DND-41 (cell line): ENCODE measurements at regions not wholly inside any gene's neighbourhood (a gene's known extent, or its start where the extent isn't known, plus 50 kb on each side); places are given as distances from the start of the nearest gene placed in this dataset.

Experiments used
- ATAC-seq: fragments of 200-7000 bp; cut with Tn5 transposase; 3 replicates; pipeline ENCODE4 v1.9.1; 2021; ENCODE audit warnings: low read depth; ENCODE audit not compliant: insufficient read depth
- DNase-seq: peaks from one replicate; pipeline ENCODE4 v3.0.0-alpha.2; 2020
- H2AFZ ChIP-seq: 2 replicates; pipeline ENCODE4 v1.6.0; 2012; ENCODE audit warnings: low read depth, low read length
- H3K27ac ChIP-seq: 2 replicates; pipeline ENCODE4 v1.5.1; 2012; ENCODE audit warnings: low read length, inconsistent platforms
- H3K27me3 ChIP-seq: fragments of 200-600 bp; sonication (generic); 2 replicates; pipeline ENCODE4 v1.6.0; 2012; ENCODE audit warnings: low read length, mild to moderate bottlenecking, inconsistent platforms; ENCODE audit not compliant: insufficient read depth, poor library complexity
- H3K36me3 ChIP-seq: 2 replicates; pipeline ENCODE4 v1.5.1; 2012; ENCODE audit warnings: low read length, inconsistent platforms; ENCODE audit not compliant: insufficient read depth
- H3K4me1 ChIP-seq: 2 replicates; pipeline ENCODE4 v1.5.1; 2012; ENCODE audit warnings: mild to moderate bottlenecking, low read length; ENCODE audit not compliant: insufficient read depth
- H3K4me2 ChIP-seq: 2 replicates; pipeline ENCODE4 v1.6.0; 2012; ENCODE audit warnings: mild to moderate bottlenecking, moderate library complexity, low read length, inconsistent platforms; ENCODE audit not compliant: insufficient read depth
- H3K4me3 ChIP-seq, 2 experiments: fragments of 200-600 bp in 1 of 2; shearing (Covaris generic) in 1 of 2; 2 replicates each; pipeline ENCODE4 v1.5.1; 2012 to 2016; ENCODE audit warnings: inconsistent platforms in 2 of 2, low read length in 2 of 2, mild to moderate bottlenecking in 2 of 2, low read depth in 1 of 2, moderate library complexity in 1 of 2
- H3K79me2 ChIP-seq: 2 replicates; pipeline ENCODE4 v1.6.0; 2012; ENCODE audit warnings: low read length, inconsistent platforms; ENCODE audit not compliant: insufficient read depth
- H3K9ac ChIP-seq: 2 replicates; pipeline ENCODE4 v1.6.0; 2012; ENCODE audit warnings: low read depth, mild to moderate bottlenecking, inconsistent platforms, low read length, moderate library complexity
- H3K9me3 ChIP-seq: 2 replicates; pipeline ENCODE4 v1.5.1; 2012; ENCODE audit warnings: low read length, moderate library complexity, mild to moderate bottlenecking, inconsistent platforms; ENCODE audit not compliant: insufficient read depth, severe bottlenecking
- H4K20me1 ChIP-seq: 2 replicates; pipeline ENCODE4 v1.6.0; 2012; ENCODE audit warnings: low read length; ENCODE audit not compliant: insufficient read depth
- EZH2 ChIP-seq: IDR thresholded peaks from 3 replicates; pipeline ENCODE4 v1.6.1; 2012; ENCODE audit warnings: borderline replicate concordance, low read depth, mild to moderate bottlenecking, moderate library complexity, low read length, inconsistent platforms; ENCODE audit not compliant: severe bottlenecking
- TF ChIP-seq, protein P1 (sequence below): IDR thresholded peaks from 2 replicates; pipeline ENCODE4 v1.5.1; 2012; ENCODE audit warnings: borderline replicate concordance, low read length, moderate library complexity, mild to moderate bottlenecking; ENCODE audit not compliant: poor library complexity, severe bottlenecking; ENCODE audit errors: extremely low read depth

DNA sequence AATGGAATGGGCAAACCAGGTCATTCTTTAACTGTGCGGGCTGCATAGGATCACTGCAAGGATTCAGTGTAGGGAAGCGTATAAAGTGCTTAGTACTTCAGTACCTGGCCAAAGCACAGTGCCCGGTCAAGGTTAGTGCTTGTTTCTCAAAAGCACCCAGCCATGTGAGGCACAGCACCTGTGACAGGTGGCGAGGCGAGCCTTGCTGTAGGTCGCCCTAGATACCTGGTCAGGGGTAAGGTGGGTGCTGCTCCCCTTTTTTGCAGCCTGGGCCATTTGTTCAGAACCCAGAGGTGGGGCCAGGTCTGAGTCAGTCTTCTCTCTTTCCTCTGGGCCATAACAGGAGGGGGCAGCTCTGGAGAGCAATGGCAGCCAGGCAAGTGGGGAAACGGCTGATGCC, 172.0 kb downstream of the IRF8 start:
- no peak for ATAC-seq
- Histone ChIP-seq H2AFZ (no peak overlapping the region), H3K9me3 (no peaks in the 10 kb centered on the region), H3K4me1 (no peaks in the 10 kb centered on the region), H3K79me2 (no peaks in the 10 kb centered on the region), H3K27ac (no peak overlapping the region), H3K27me3 (peaks cover 4% of the 10 kb centered on the region), H3K36me3 (no peaks in the 10 kb centered on the region), H3K9ac (no peak overlapping the region), H3K4me2 (no peak overlapping the region), H3K4me3 (no peak overlapping the region), H4K20me1 (peaks cover 7% of the 10 kb centered on the region; the same call in 1 of the 2 replicates)
- no peak for DNase-seq
- TF ChIP-seq, protein P1, sequence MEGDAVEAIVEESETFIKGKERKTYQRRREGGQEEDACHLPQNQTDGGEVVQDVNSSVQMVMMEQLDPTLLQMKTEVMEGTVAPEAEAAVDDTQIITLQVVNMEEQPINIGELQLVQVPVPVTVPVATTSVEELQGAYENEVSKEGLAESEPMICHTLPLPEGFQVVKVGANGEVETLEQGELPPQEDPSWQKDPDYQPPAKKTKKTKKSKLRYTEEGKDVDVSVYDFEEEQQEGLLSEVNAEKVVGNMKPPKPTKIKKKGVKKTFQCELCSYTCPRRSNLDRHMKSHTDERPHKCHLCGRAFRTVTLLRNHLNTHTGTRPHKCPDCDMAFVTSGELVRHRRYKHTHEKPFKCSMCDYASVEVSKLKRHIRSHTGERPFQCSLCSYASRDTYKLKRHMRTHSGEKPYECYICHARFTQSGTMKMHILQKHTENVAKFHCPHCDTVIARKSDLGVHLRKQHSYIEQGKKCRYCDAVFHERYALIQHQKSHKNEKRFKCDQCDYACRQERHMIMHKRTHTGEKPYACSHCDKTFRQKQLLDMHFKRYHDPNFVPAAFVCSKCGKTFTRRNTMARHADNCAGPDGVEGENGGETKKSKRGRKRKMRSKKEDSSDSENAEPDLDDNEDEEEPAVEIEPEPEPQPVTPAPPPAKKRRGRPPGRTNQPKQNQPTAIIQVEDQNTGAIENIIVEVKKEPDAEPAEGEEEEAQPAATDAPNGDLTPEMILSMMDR: no peak
- TF ChIP-seq EZH2: no peak

DNA sequence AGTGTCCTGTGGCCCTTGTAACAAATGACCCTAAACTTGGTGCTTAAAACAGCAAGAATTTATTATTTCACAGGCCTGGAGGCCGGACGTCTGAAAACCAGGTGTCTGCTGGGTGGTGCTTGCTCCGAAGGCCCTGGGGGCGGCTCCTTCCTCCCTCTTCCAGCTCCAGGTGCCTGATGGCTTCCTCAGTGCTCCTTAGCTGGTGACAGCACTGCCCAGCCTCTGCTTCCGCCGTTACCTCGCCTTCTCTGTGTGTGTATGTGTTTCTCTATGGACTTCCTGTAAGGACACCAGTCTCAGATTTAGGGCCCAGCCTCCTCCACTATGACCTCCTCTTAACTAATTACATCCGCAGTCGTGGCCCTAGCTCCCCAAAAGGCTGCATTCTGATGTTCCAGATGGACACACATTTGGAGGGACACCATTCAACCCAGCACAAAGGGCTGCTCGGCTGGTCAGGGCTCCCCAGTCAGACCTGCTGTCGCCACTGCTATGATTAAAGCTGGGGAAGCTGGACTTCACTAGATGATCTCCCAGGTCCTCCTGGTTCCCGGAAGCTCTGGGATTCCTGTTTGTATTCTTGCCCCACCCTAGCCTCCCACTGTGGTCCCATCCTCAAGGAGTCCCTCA, 172.8 kb downstream of the IRF8 start:
- ATAC-seq (no peak), DNase-seq (no peak)
- Histone ChIP-seq H3K79me2 (no peaks in the 10 kb centered on the region), H3K4me1 (no peaks in the 10 kb centered on the region), H3K27ac (no peak overlapping the region), H3K9me3 (no peaks in the 10 kb centered on the region), H4K20me1 (peaks cover 7% of the 10 kb centered on the region; the same call in 1 of the 2 replicates), H3K4me3 (no peak overlapping the region), H3K4me2 (no peak overlapping the region), H3K27me3 (peaks cover 4% of the 10 kb centered on the region), H3K9ac (no peak overlapping the region), H3K36me3 (no peaks in the 10 kb centered on the region), H2AFZ (no peak overlapping the region)
- no peak for TF ChIP-seq EZH2
- TF ChIP-seq, protein P1: no peak

- no peaks in the 10 kb centered on the region for H3K9me3 ChIP-seq
- H3K4me3 ChIP-seq: no peak overlapping the region
- no peaks in the 10 kb centered on the region for H3K79me2 ChIP-seq
- no peak overlapping the region for H3K27ac ChIP-seq
- H3K4me1 ChIP-seq: no peaks in the 10 kb centered on the region
- ATAC-seq (no peak), DNase-seq (peak; percentile 49)
- H4K20me1 ChIP-seq: peaks cover 7% of the 10 kb centered on the region; the same call in 1 of the 2 replicates
- H3K27me3 ChIP-seq: peaks cover 4% of the 10 kb centered on the region
- TF ChIP-seq, protein P1: peak; percentile 73
- TF ChIP-seq EZH2: no peak
- H3K4me2 ChIP-seq: no peak overlapping the region
- no peak overlapping the region for H2AFZ ChIP-seq
- no peak overlapping the region for H3K9ac ChIP-seq
- no peaks in the 10 kb centered on the region for H3K36me3 ChIP-seq
These were observed 173.6 kb downstream of the IRF8 start for GRCh38 chr16:86072328-86073102.
